IMR-90 (cell line): ENCODE measurements at regions not wholly inside any gene's neighbourhood (a gene's known extent, or its start where the extent isn't known, plus 50 kb on each side); places are given as distances from the start of the nearest gene placed in this dataset.

ENCODE experiments used
- ATAC-seq: fragments of 200-7000 bp; cut with Tn5 transposase; 2 replicates; pipeline ENCODE4 v1.9.1; 2020; ENCODE audit warnings: low read depth, mild to moderate bottlenecking, moderate library complexity
- BruUV-seq: library from RNA; stranded (reverse); fragments of 400-500 nt; replicated peaks from 2 replicates; lab custom pipeline; 2021; lab: Mats Ljungman, UMichigan
- CTCF ChIA-PET: fragments of 300-600 bp; formaldehyde crosslinking; extraction: SDS; loops from one replicate; lab custom pipeline; 2021; ENCODE audit warnings: antibody characterized with exemption; lab: Yijun Ruan, JAX
- POLR2A ChIA-PET: fragments of 300-600 bp; sonication (Branson Sonifier 250); formaldehyde crosslinking; loops from one replicate; lab custom pipeline; 2022; ENCODE audit warnings: antibody characterized with exemption; ENCODE audit not compliant: unreplicated experiment; lab: Charles Lee
- DNase-seq: peaks from one replicate; pipeline ENCODE4 v3.0.0; 2013
- H2AFZ ChIP-seq: replicated peaks from 2 replicates; pipeline ENCODE3; 2013; ENCODE audit warnings: low read length, mild to moderate bottlenecking; ENCODE audit not compliant: poor library complexity
- H2AK5ac ChIP-seq: 2 replicates; pipeline ENCODE4 v1.6.1; 2013; ENCODE audit warnings: low read depth, low read length, inconsistent platforms
- H2AK9ac ChIP-seq: replicated peaks from 2 replicates; pipeline ENCODE3; 2013; ENCODE audit warnings: mild to moderate bottlenecking, low read depth, low read length, moderate library complexity; ENCODE audit not compliant: poor library complexity
- H2BK120ac ChIP-seq: 2 replicates; pipeline ENCODE4 v1.6.1; 2013; ENCODE audit warnings: low read depth, low read length, inconsistent platforms
- H2BK15ac ChIP-seq: 3 replicates; pipeline ENCODE4 v1.6.1; 2013; ENCODE audit warnings: low read depth, low read length, inconsistent platforms
- H2BK20ac ChIP-seq: 2 replicates; pipeline ENCODE4 v1.6.1; 2013; ENCODE audit warnings: low read depth, mild to moderate bottlenecking, inconsistent platforms, low read length, moderate library complexity
- H2BK5ac ChIP-seq: 2 replicates; pipeline ENCODE4 v1.6.1; 2013; ENCODE audit warnings: mild to moderate bottlenecking, low read depth, low read length, inconsistent platforms; ENCODE audit not compliant: poor library complexity, severe bottlenecking
- H3K14ac ChIP-seq: replicated peaks from 2 replicates; pipeline ENCODE4 v1.6.1; 2013; ENCODE audit warnings: low read depth, low read length, inconsistent platforms
- H3K18ac ChIP-seq: 2 replicates; pipeline ENCODE4 v1.6.1; 2013; ENCODE audit warnings: low read depth, low read length, control low read depth
- H3K23ac ChIP-seq: 2 replicates; pipeline ENCODE4 v1.6.1; 2013; ENCODE audit warnings: low read depth, low read length, inconsistent platforms
- H3K27ac ChIP-seq: 2 replicates; pipeline ENCODE4 v1.5.1; 2013; ENCODE audit warnings: mild to moderate bottlenecking, control low read depth, low read length; ENCODE audit not compliant: insufficient read depth
- H3K27me3 ChIP-seq: 2 replicates; pipeline ENCODE4 v1.6.1; 2013; ENCODE audit warnings: low read length; ENCODE audit not compliant: control insufficient read depth, insufficient read depth
- H3K36me3 ChIP-seq: 2 replicates; pipeline ENCODE4 v1.6.1; 2013; ENCODE audit warnings: low read length, mixed read lengths; ENCODE audit not compliant: control insufficient read depth, insufficient read depth
- H3K4ac ChIP-seq: 2 replicates; pipeline ENCODE4 v1.6.1; 2013; ENCODE audit warnings: low read depth, low read length, inconsistent platforms
- H3K4me1 ChIP-seq: 2 replicates; pipeline ENCODE4 v1.6.1; 2013; ENCODE audit warnings: low read length, mixed read lengths; ENCODE audit not compliant: control insufficient read depth, insufficient read depth
- H3K4me2 ChIP-seq: 2 replicates; pipeline ENCODE4 v1.6.1; 2013; ENCODE audit warnings: low read depth, mild to moderate bottlenecking, control low read depth, low read length, moderate library complexity
- H3K4me3 ChIP-seq: 2 replicates; pipeline ENCODE4 v1.5.1; 2013; ENCODE audit warnings: low read depth, mild to moderate bottlenecking, control low read depth, low read length, moderate library complexity; ENCODE audit not compliant: insufficient read depth
- H3K56ac ChIP-seq: 2 replicates; pipeline ENCODE4 v1.6.1; 2013; ENCODE audit warnings: low read length, inconsistent platforms; ENCODE audit not compliant: insufficient read depth; ENCODE audit errors: extremely low read depth
- H3K79me1 ChIP-seq, 2 experiments: 2 replicates each; pipeline ENCODE4 v1.6.1; 2013; ENCODE audit warnings: low read length in 2 of 2, inconsistent platforms in 1 of 2, low read depth in 1 of 2
- H3K9ac ChIP-seq: 2 replicates; pipeline ENCODE4 v1.6.1; 2013; ENCODE audit warnings: low read depth, low read length, control low read depth
- H3K9me1 ChIP-seq: 2 replicates; pipeline ENCODE4 v1.6.1; 2013; ENCODE audit warnings: low read length, inconsistent platforms; ENCODE audit not compliant: insufficient read depth
- H3K9me3 ChIP-seq: 2 replicates; pipeline ENCODE4 v1.6.1; 2013; ENCODE audit warnings: low read length; ENCODE audit not compliant: control insufficient read depth, insufficient read depth
- H4K20me1 ChIP-seq: 2 replicates; pipeline ENCODE4 v1.6.1; 2013; ENCODE audit warnings: low read length, inconsistent platforms; ENCODE audit not compliant: insufficient read depth
- H4K5ac ChIP-seq: 2 replicates; pipeline ENCODE4 v1.6.1; 2013; ENCODE audit warnings: mild to moderate bottlenecking, low read depth, low read length, control low read depth
- H4K8ac ChIP-seq, 2 experiments: 2 replicates each; pipeline ENCODE4 v1.6.1; 2013; ENCODE audit warnings: low read depth in 2 of 2, low read length in 2 of 2, control low read depth in 1 of 2, inconsistent platforms in 1 of 2
- H4K91ac ChIP-seq: 2 replicates; pipeline ENCODE4 v1.6.1; 2013; ENCODE audit warnings: low read depth, low read length, inconsistent platforms; ENCODE audit not compliant: insufficient read depth
- BHLHE40 ChIP-seq: fragments of 150-350 bp; IDR thresholded peaks from 2 replicates; pipeline ENCODE4 v1.6.1; 2016; ENCODE audit warnings: mild to moderate bottlenecking, low read depth, low read length
- CEBPB ChIP-seq: IDR thresholded peaks from 2 replicates; pipeline ENCODE4 v1.6.1; 2012; ENCODE audit warnings: low read depth, low read length, improper control_type of control experiment
- CHD1 ChIP-seq: IDR thresholded peaks from 2 replicates; pipeline ENCODE4 v1.6.1; 2012; ENCODE audit warnings: low read depth, low read length, improper control_type of control experiment
- FOS ChIP-seq: fragments of 150-350 bp; IDR thresholded peaks from 2 replicates; pipeline ENCODE4 v1.6.1; 2016; ENCODE audit warnings: low read depth, low read length
- MAFK ChIP-seq: IDR thresholded peaks from 2 replicates; pipeline ENCODE4 v1.6.1; 2012; ENCODE audit warnings: low read depth, low read length, improper control_type of control experiment
- MAZ ChIP-seq: IDR thresholded peaks from 2 replicates; pipeline ENCODE4 v1.6.1; 2012; ENCODE audit warnings: low read depth, mild to moderate bottlenecking, low read length, improper control_type of control experiment, moderate library complexity, borderline replicate concordance
- MXI1 ChIP-seq: IDR thresholded peaks from 2 replicates; pipeline ENCODE4 v1.6.1; 2012; ENCODE audit warnings: low read depth, mild to moderate bottlenecking, low read length, moderate library complexity, borderline replicate concordance
- NFE2L2 ChIP-seq: fragments of 150-350 bp; IDR thresholded peaks from 2 replicates; pipeline ENCODE4 v1.6.1; 2016; ENCODE audit warnings: low read depth, mild to moderate bottlenecking, low read length
- POLR2A ChIP-seq: IDR thresholded peaks from 2 replicates; pipeline ENCODE4 v1.6.1; 2012; ENCODE audit warnings: mild to moderate bottlenecking, low read depth, low read length
- RAD21 ChIP-seq: IDR thresholded peaks from 2 replicates; pipeline ENCODE4 v1.6.1; 2012; ENCODE audit warnings: low read length, improper control_type of control experiment
- RCOR1 ChIP-seq: IDR thresholded peaks from 2 replicates; pipeline ENCODE4 v1.6.1; 2012; ENCODE audit warnings: mild to moderate bottlenecking, low read length, improper control_type of control experiment; ENCODE audit not compliant: insufficient replicate concordance
- RFX5 ChIP-seq: IDR thresholded peaks from 2 replicates; pipeline ENCODE4 v1.8.0; 2012; ENCODE audit warnings: low read depth, mild to moderate bottlenecking, low read length, moderate library complexity
- SMC3 ChIP-seq: fragments of 150-350 bp; IDR thresholded peaks from 2 replicates; pipeline ENCODE4 v1.6.1; 2016; ENCODE audit warnings: low read depth, mild to moderate bottlenecking, antibody characterized with exemption, low read length, moderate library complexity
- WGBS, 2 experiments: methylation state at CpG; one replicate each; pipeline versions ENCODE4 v1.1.5 to v1.1.7; 2013; ENCODE audit warnings: missing lambda C conversion rate in 2 of 2; ENCODE audit not compliant: insufficient read length in 1 of 2; ENCODE audit errors: extremely low coverage in 2 of 2; 5-methylcytosine and 5-hydroxymethylcytosine counted together
- dilution Hi-C: fragments of 300-500 bp; cut with HindIII; formaldehyde crosslinking; loops from one replicate; pipeline ENCODE4 v1.14.3; 2018; ENCODE audit warnings: low sequenced_read_pairs; ENCODE audit not compliant: unreplicated experiment
- in situ Hi-C: fragments of 300-500 bp; cut with MboI; formaldehyde crosslinking; loops from 3 replicates; pipeline ENCODE4 v1.14.3; 2019; ENCODE audit warnings: low sequenced_read_pairs, inconsistent platforms, mixed read lengths
- intact Hi-C: fragments of 100-400 bp; cut with micrococcal nuclease; formaldehyde crosslinking; loops from 2 replicates; pipeline ENCODE4 v1.10.0; 2022
- TF ChIP-seq, protein P1 (sequence below): fragments of 150-350 bp; IDR thresholded peaks from 2 replicates; pipeline ENCODE4 v1.6.1; 2016; ENCODE audit warnings: low read depth, mild to moderate bottlenecking, low read length, moderate library complexity, borderline replicate concordance
- TF ChIP-seq, protein P2 (sequence below): conservative IDR thresholded peaks from 2 replicates; pipeline ENCODE4 v1.5.1; 2012; ENCODE audit warnings: mild to moderate bottlenecking, low read depth, low read length, improper control_type of control experiment
- TF ChIP-seq, protein P3 (sequence below): fragments of 150-350 bp; IDR thresholded peaks from 2 replicates; pipeline ENCODE4 v1.6.1; 2017; ENCODE audit warnings: mild to moderate bottlenecking, antibody characterized with exemption, low read length, low read depth

DNA sequence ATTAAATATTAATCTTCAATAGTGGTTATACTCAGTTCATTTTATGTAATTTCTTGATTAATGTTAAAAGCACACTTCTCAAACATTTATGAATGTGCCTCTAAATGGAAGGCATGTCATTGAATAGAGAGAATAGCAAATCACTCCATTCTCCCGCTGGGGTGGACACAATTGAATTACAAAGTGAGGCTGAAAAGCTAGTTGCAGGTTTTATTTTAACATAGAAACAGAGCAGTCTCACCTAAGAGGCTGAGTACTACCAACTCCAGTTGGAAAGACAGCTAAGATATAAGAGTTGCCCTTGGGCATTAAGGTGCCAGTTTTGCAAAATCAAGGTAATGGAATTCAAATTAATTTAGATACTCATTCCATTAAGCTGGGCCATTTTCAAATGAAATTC is 147.2 kb downstream of the PCSK1 start:
- H2AK9ac ChIP-seq: no peak overlapping the region
- H3K27me3 ChIP-seq: no peaks in the 10 kb centered on the region
- no peak for ATAC-seq
- H2BK20ac ChIP-seq: no peak overlapping the region
- no peak for DNase-seq
- no peak overlapping the region for H3K27ac ChIP-seq
- H4K20me1 ChIP-seq: no peaks in the 10 kb centered on the region
- H3K14ac ChIP-seq: no peak overlapping the region
- no peak overlapping the region for H3K4me3 ChIP-seq
- no peak overlapping the region for H2BK120ac ChIP-seq
- no TSS peak for BruUV-seq
- no peak overlapping the region for H3K18ac ChIP-seq
- H3K36me3 ChIP-seq: no peaks in the 10 kb centered on the region
- H3K4me1 ChIP-seq: peaks cover 12% of the 10 kb centered on the region
- H3K9me3 ChIP-seq: no peaks in the 10 kb centered on the region
- no peak overlapping the region for H4K91ac ChIP-seq
- in situ Hi-C loops: no loop called here
- CTCF ChIA-PET: interaction anchor here (0.5 kb wide), 1 partner anchor 354 kb away, joined by 5 read pairs; no protein-coding TSS in a partner anchor
- H4K8ac ChIP-seq: no peak overlapping the region
- POLR2A ChIA-PET: interaction anchor here (0.6 kb wide), 1 partner anchor 1297 kb away, joined by 3 read pairs; no protein-coding TSS in a partner anchor
- intact Hi-C loops: no loop called here
- H3K4ac ChIP-seq: no peak overlapping the region
- no peak overlapping the region for H3K9ac ChIP-seq
- H2BK5ac ChIP-seq: no peak overlapping the region
- dilution Hi-C loops: no loop called here
- WGBS, 2 experiments: no CpG with 5 or more reads among the region's 1 CpG
- H2AK5ac ChIP-seq: no peak overlapping the region
- no peaks in the 10 kb centered on the region for H3K9me1 ChIP-seq
- H4K5ac ChIP-seq: no peak overlapping the region
- TF ChIP-seq, protein P1, sequence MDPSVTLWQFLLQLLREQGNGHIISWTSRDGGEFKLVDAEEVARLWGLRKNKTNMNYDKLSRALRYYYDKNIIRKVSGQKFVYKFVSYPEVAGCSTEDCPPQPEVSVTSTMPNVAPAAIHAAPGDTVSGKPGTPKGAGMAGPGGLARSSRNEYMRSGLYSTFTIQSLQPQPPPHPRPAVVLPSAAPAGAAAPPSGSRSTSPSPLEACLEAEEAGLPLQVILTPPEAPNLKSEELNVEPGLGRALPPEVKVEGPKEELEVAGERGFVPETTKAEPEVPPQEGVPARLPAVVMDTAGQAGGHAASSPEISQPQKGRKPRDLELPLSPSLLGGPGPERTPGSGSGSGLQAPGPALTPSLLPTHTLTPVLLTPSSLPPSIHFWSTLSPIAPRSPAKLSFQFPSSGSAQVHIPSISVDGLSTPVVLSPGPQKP: no peak
- TF ChIP-seq, protein P2, sequence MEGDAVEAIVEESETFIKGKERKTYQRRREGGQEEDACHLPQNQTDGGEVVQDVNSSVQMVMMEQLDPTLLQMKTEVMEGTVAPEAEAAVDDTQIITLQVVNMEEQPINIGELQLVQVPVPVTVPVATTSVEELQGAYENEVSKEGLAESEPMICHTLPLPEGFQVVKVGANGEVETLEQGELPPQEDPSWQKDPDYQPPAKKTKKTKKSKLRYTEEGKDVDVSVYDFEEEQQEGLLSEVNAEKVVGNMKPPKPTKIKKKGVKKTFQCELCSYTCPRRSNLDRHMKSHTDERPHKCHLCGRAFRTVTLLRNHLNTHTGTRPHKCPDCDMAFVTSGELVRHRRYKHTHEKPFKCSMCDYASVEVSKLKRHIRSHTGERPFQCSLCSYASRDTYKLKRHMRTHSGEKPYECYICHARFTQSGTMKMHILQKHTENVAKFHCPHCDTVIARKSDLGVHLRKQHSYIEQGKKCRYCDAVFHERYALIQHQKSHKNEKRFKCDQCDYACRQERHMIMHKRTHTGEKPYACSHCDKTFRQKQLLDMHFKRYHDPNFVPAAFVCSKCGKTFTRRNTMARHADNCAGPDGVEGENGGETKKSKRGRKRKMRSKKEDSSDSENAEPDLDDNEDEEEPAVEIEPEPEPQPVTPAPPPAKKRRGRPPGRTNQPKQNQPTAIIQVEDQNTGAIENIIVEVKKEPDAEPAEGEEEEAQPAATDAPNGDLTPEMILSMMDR: no peak
- TF ChIP-seq, protein P3, sequence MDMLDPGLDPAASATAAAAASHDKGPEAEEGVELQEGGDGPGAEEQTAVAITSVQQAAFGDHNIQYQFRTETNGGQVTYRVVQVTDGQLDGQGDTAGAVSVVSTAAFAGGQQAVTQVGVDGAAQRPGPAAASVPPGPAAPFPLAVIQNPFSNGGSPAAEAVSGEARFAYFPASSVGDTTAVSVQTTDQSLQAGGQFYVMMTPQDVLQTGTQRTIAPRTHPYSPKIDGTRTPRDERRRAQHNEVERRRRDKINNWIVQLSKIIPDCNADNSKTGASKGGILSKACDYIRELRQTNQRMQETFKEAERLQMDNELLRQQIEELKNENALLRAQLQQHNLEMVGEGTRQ: no peak
- TF ChIP-seq SMC3: no peak
- no peak for TF ChIP-seq MXI1
- no peak for TF ChIP-seq RAD21
- TF ChIP-seq MAFK: no peak
- TF ChIP-seq CEBPB: no peak
- TF ChIP-seq RCOR1: no peak
- TF ChIP-seq BHLHE40: no peak
- no peak for TF ChIP-seq RFX5
- TF ChIP-seq CHD1: no peak
- TF ChIP-seq POLR2A: no peak
- no peak for TF ChIP-seq FOS
- no peak for TF ChIP-seq MAZ
- no peak for TF ChIP-seq NFE2L2
- no peak overlapping the region for H3K23ac ChIP-seq
- no peak overlapping the region for H2BK15ac ChIP-seq
- H2AFZ ChIP-seq: no peak overlapping the region
- no peak overlapping the region for H3K4me2 ChIP-seq
- no peak overlapping the region for H3K56ac ChIP-seq
- no peaks in the 10 kb centered on the region for H3K79me1 ChIP-seq
